A204.1 (cell line): ENCODE measurements at regions not wholly inside any gene's neighbourhood (a gene's known extent, or its start where the extent isn't known, plus 50 kb on each side); places are given as distances from the start of the nearest gene placed in this dataset.

ENCODE experiments used
- FAIRE-seq: peaks from 2 replicates; lab custom pipeline; 2012; peaks lifted over from hg19 to GRCh38; lab: Jason Lieb, UNC

- no peak for FAIRE-seq
Observed at GRCh38 chr18:40531051-40531450, 1424.0 kb upstream of the PIK3C3 start.

DNA sequence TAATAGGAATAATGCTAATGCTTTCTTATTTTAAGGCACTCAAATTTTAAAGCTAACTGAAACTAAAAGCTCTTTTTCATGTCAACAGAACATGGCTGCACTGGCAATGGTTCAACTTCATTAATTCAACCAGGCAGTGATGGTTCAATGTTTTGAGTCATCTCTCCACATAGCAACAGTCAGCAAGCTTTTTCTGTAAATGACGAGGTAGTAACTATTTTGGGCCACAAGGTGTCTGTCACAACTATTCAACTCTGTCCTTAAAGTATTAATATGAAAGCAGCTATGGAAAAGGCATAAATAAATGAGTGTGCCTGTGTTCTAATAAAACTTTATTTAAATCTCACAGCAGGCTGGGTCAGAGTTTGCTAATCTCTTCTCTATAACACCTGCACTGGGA, 1425.6 kb upstream of the PIK3C3 start:
- no peak for FAIRE-seq

GRCh38 chr18:40524881-40525280, 1430.2 kb upstream of the PIK3C3 start:
- no peak for FAIRE-seq

DNA sequence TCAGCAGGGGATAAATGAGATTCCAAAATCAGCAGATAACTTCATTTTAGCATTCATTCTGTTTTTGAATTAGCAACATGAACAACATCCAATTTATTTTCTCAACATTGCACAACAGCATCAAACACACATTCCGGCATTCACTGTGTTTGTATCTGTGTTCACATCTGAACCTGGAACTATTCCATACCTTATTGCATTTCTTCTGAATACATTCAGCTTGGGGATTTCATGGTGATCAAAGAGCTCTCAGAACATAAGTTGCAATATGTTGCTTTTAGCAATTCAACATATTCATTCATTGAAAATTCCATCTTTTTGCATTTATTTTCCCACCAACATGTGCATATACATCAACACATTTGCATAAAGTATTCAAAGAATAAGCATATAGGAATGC, 1431.7 kb upstream of the PIK3C3 start:
- no peak for FAIRE-seq

DNA sequence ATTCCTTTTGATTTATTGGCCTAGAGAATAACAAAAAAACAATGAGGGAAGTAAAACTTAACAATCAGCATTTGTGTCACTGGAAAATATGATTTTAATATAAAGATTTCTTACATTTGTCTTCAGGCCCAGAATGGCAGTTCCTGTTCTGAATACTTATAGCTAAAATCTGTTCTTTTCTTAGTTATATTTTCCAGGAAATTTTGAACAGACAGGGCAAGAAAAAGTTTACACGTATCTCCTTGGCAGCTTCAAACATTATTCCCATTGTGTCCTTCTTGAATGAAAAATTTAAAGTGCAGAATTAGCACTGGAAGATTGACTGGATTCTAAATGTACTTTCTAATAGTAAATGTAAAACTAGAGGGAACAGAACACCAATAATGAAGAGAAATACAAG, 1454.0 kb upstream of the PIK3C3 start:
- FAIRE-seq, result no peak

DNA sequence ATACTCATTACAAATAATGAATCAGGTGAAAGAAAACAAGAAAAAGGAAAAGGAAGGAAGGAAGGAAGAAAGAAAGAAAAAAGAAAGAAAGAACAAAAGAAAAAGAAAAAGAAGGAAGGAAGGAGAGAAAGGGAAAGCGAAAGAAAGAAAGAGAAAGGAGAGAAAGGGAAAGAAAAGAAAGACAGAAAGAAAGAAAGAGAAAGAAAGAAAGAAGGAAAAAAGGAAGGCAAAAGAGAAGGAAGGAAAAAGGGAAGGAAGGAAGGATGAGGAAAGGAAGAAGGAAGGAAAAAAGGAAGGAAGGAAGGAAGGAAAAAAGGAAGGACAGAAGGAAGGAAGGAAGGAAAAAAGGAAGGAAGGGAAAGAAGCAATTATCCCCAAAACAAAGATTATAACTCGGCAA, 1460.4 kb upstream of the PIK3C3 start:
- no peak for FAIRE-seq

DNA sequence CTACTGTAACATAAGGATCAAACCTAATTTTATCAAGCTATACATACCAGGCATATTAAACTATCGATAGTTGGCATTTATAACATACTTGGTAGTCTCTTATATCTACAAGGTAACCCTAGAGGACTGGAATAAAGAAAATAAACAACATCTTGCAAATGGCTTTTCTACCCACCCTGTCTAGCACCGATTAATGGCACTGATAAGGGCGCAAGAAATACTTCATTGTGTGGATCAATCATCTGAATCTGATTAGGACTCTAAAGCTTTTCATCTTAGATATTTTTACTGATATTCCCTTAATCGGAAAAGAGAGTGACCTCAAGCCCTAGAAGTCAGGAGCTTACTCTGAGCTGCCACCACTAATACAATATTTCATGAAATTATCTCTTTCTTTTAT, 1461.7 kb upstream of the PIK3C3 start:
- FAIRE-seq, result no peak

GRCh38 chr18:40489301-40489700, 1465.7 kb upstream of the PIK3C3 start:
- FAIRE-seq, result no peak

- no peak for FAIRE-seq
Observed at GRCh38 chr18:40485318-40485717, 1469.7 kb upstream of the PIK3C3 start.

DNA sequence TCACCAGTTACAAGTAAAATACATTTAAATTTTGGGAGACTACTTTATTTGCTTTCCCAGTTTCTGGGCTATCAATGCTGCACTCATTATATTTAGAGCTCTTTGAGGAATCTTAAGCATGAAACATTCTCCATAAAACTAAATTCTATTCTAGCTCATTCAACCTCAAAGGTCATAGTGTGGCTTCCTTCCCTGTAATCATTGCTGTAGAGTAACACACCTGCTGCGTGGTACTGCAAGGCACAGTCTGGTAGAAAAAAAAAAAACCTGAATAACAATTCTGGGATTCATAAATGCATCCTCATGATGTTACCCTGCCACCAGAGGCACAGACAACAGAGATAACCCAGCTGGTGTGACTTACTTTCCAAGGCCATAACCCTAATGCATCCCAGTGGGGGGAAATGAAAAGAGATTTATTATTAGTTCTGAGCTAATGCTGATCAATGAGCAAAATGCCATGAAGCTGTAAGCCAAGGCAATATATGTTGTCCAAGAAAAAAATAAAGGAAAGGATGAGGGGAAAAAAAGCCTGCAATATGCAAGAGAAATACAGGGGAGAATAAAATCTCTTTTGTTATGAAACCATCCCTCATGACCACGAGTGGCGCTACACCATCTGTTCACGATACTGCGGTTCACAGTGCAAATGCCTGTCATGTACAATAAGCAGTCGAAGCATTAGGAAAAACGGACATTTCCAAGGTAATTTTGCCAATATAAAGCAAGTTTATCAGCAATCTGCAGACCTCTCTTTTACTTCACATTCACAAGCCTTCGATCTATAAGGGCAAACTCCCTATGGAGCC, 1481.6 kb upstream of the PIK3C3 start:
- no peak for FAIRE-seq

DNA sequence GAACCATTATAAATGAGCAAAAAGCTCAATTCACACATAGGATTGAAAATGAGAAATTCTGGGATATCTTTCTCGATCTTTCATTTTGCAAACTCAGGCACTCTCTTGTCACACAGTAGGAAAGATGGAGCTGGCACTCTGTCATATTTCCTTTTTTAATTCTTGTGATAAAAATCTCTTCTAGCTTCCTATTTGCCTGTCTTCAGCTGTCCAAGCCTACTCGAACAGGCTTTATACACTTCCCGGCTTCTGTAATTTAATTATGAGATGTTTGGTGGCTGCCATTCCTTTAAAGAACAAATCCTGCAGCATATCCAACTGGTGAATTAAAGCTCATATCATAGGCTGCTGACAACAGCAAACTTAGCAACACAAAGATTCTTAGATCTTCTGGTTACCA, 1484.3 kb upstream of the PIK3C3 start:
- FAIRE-seq, result no peak

DNA sequence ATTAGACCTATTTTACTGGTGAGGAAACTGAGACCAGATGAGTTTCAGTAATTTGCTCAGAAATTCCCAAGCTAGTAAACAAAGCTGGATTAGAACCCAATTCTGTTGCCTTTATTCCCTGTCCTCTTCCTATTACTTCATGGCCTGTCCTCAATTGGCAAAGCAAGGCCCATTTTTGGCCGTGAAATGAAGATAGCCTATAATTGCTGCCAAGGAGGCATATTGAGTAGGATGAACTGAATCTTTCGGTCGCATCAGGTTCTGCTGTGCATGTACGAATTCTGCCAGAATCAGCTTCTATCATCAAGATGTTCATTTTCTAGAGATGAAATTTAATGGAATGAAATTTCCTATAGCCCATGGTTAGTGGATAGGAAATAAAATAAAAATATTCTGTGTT, 1485.2 kb upstream of the PIK3C3 start:
- no peak for FAIRE-seq

- no peak for FAIRE-seq
Observed at GRCh38 chr18:40469316-40469715, 1485.7 kb upstream of the PIK3C3 start.

- FAIRE-seq, result no peak
Observed at GRCh38 chr18:40464032-40464431, 1491.0 kb upstream of the PIK3C3 start.

GRCh38 chr18:40453903-40454302, 1501.1 kb upstream of the PIK3C3 start:
- no peak for FAIRE-seq

GRCh38 chr18:40452599-40452998, 1502.4 kb upstream of the PIK3C3 start:
- no peak for FAIRE-seq

DNA sequence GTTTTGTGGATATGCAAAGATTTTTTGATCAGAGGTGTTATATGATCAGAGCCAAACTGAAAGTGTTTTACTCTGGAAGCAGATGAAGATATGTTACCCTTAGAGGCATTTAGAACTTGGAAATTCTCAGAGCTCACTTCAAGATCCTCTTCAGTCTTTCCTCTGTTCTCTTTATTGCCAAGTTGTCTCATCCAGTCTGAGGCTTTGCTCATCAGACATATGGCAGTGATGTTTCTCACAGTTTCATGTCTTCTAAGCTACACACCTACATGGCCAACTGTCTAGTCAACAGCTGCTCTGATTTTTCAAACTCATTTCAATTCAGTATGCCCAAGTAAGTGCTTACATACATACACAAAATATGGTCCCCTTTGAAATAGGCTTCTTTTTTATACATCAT, 1504.3 kb upstream of the PIK3C3 start:
- no peak for FAIRE-seq

DNA sequence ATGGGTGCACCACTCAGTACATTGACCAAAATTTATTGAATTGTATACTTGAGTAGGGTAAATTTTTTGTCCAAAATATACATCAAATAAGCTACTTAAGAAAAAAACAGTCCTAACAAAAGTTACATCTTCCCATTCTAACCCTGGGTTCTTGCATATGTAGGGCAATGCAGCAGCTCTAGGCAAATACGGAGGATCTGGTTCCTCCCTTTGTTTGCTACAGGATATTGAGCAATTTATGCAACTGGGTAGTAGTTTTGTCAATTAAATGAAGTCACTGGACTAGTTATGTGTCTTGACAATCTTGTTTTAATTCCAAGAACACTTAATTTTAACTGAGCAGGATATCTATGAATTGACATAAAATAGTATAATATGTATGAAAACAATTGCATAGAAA, 1507.2 kb upstream of the PIK3C3 start:
- FAIRE-seq, result no peak

DNA sequence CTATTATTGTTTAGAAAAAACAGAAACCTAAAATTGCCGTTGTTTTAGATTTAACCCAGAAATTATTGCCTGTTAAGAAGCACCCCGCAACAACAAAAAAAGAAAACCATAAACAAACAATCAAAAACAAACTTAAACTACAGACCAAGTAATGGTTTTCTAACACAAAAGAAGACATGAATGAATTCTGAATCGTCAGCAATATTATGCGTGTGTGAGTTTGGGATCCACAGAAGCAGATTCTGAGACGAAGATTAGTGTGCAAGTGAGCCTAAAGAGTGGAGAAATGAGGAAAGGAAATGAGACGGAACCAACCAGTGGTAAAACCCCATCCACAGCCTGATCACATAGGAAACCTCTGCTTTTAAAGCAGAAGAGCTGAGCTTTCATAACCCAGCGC, 1514.9 kb upstream of the PIK3C3 start:
- no peak for FAIRE-seq

- no peak for FAIRE-seq
Observed at GRCh38 chr18:40437517-40437916, 1517.5 kb upstream of the PIK3C3 start.

DNA sequence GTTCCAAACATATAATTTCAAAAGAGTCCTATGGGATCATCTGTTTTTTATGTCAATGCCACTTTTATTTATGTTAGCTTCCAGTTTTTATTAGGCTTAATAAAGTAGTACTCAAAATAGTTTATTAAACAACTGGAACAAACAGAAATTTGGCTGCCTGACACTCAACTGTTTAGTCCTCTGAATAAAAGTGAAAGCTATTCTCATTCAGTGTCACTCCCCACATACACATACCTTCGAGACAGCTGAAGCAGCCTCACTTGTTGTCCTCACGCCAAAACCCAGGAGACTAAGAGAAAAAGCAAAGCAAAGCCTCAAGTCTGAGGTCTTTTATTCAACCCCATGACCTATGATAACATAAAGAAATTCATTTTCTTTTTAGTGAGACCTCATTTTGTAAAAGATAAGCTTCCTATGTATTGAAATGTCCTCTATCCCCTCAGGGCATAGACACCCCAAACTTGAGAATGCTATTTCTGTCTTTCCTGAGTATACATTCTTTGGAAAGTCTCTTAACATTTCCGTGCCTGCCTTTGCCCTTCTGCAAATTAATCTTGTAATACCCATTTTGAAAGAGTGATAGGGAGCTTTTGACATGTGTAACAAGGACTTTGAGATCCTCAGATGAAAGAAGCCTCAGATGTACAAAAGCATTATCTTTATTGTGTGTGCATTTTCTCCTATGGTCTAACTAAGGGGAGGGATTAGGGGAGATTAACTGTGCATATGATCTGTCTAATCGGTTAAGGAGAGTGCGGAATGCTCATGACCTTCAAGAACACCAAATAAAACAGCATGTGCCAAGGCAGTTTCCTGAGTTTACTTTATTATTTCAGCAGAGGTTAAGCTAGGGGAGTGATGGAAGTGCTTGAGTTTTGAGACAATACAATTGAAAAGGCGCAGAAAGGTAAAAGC, 1523.7 kb upstream of the PIK3C3 start:
- no peak for FAIRE-seq

DNA sequence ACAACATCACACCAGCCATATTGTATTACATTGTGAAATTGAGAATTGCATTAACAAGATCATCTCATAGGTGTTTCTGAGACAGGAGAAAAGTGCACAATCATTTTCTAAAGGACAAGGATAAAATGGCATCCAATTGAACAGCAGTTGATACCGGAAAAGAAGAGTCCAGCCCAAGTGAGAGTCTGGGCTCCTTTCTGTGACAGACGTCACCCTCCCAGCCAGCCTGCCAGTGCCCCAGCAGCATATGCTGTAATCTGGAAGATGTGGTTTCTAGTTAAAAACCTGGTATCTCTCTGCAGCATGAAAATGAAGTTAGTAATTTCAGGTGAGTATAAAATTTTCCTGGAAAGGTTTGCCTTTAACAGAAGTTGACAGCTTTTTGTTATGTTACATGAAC, 1531.7 kb upstream of the PIK3C3 start:
- no peak for FAIRE-seq

DNA sequence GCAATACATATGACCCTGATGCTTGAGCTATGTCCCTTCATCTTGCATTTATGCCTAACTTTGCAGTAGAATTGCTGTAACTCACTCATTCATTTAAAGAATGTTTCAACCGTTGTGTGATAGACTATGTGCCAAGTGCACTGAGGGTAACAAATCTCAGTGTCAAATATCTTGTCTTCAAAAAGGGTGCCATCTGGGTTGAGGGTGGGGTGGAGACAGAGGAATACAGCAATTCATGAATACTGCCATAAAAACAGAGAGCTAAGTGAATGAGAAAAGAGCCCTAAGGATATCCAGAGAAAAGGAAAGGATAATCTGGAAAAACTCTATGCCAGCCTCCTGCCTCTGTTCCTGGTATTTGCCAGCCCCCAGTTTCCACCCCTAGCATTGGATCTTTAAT, 1534.4 kb upstream of the PIK3C3 start:
- FAIRE-seq, result no peak

DNA sequence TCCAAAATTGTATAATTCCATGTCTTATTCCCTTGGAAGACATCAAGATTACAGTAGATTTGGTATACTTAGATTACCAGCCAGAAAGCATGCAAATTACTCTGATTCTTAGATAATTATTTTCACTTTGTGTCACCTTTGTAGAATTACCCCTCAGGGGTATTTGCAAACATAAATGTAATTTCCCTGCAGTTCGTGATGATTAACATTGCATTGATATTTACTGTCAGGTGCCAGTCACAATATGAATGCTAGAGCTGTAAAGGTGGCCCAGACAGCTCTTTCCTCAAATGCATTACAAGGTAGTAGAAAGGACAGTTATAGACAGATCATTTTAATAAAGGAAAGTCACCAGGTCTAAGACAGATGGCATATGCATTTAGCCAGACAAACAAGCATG, 1537.5 kb upstream of the PIK3C3 start:
- no peak for FAIRE-seq
